ENCODE measurements at regions not wholly inside any gene's neighbourhood (a gene's known extent, or its start where the extent isn't known, plus 50 kb on each side); places are given as distances from the start of the nearest gene placed in this dataset.

GRCh38 chr7:14954035-14954434 lies 51.5 kb upstream of the DGKB start:
- H3K4me3 ChIP-seq, result no peak overlapping the region
- H3K9me3 ChIP-seq (replicated peaks), result no peaks in the 10 kb centered on the region
- H3K27me3 ChIP-seq (ENCODE audit: low read depth), result no peaks in the 10 kb centered on the region
- no peaks in the 10 kb centered on the region for H3K4me1 ChIP-seq
- intact Hi-C loops (cut with micrococcal nuclease), result no loop called here
- no peak overlapping the region for H3K27ac ChIP-seq (replicated peaks)
- DNase-seq, result no peak
- no peaks in the 10 kb centered on the region for H3K36me3 ChIP-seq
- no peak for TF ChIP-seq CTCF (IDR thresholded peaks at IDR 0.05; ENCODE audit: borderline replicate concordance)

Measured in left ventricle myocardium inferior (tissue), 1 donor.